ENCODE measurements at regions not wholly inside any gene's neighbourhood (a gene's known extent, or its start where the extent isn't known, plus 50 kb on each side); places are given as distances from the start of the nearest gene placed in this dataset.
A peak's percentile ranks its signal among the peaks of the same experiment; 100 is the strongest.

DNA sequence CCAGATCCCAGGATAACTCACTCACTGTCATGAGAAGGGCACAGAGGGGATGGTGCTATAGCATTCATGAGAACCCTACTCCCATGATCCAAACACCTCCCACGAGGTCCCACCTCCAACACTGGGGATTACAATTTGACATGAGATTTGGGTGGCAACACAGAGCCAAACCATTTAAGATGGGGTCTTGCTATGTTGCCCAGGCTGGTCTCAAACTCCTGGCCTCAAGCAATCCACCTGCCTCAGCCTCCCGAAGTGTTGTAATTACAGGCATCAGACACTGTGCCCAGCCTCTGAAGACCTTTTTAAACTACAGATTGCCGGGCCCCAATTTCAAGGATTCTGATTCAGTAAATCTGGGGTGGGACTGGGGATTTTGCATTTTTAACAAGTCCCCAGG is 98.5 kb downstream of the BAMBI start:
- peaks cover 0 to 16% of the 10 kb centered on the region in 2 experiments; a peak in 2 of 5 replicates for H3K4me1 ChIP-seq (replicated peaks in 1 of 2; ENCODE audit: control insufficient read depth in 2 of 2, insufficient read depth in 2 of 2, low read length in 2 of 2)
- H3K36me3 ChIP-seq (ENCODE audit: control insufficient read depth, insufficient read depth, low read length) = no peaks in the 10 kb centered on the region
- FAIRE-seq (no peak), DNase-seq (ENCODE audit: extremely low read depth in 1 of 4, low spot score in 3 of 4) (no peak), ATAC-seq (no peak)
- intact Hi-C loops (cut with micrococcal nuclease) (no loop called here), in situ Hi-C loops (cut with MboI) (no loop called here)
- POLR2A ChIA-PET = no interaction called here
- H3K27me3 ChIP-seq (ENCODE audit: control insufficient read depth in 2 of 2, insufficient read depth in 2 of 2, low read length in 2 of 2) = no peaks in the 10 kb centered on the region
- no peak overlapping the region for H3K9ac ChIP-seq (ENCODE audit: insufficient read depth in 1 of 2, low read depth in 2 of 2, low read length in 2 of 2)
- H3K4me3 ChIP-seq = no peak overlapping the region
- H3K9me3 ChIP-seq (replicated peaks; ENCODE audit: control insufficient read depth, insufficient read depth, low read depth, low read length) = no peaks in the 10 kb centered on the region; the same call in 1 of the 2 replicates
- H3K9me1 ChIP-seq (ENCODE audit: control insufficient read depth, insufficient read depth, low read length) = no peaks in the 10 kb centered on the region
- no peaks in the 10 kb centered on the region for H4K20me1 ChIP-seq (replicated peaks; ENCODE audit: control insufficient read depth, insufficient read depth, low read length)
- CTCF ChIA-PET (ENCODE audit: low intra/inter-chr PET ratio) = no interaction called here
- H3K79me2 ChIP-seq (ENCODE audit: control insufficient read depth, insufficient read depth, low read length) = no peaks in the 10 kb centered on the region
- H3K4me2 ChIP-seq (ENCODE audit: insufficient read depth, low read length) = no peak overlapping the region
- H3K27ac ChIP-seq (ENCODE audit: extremely low read depth, low read depth, low read length) = no peak overlapping the region
- WGBS (ENCODE audit: insufficient coverage, low coverage, missing lambda C conversion rate) = 56% methylated on average over 3 of the region's 3 CpGs
- no peak overlapping the region for H2AFZ ChIP-seq (ENCODE audit: low read depth, low read length)
- no TSS peak for BruUV-seq (replicated peaks)
- TF ChIP-seq STAG1 (CRISPR knock-in tag; IDR thresholded peaks at IDR 0.05; ENCODE audit: borderline replicate concordance) (no peak), RBM25 (IDR thresholded peaks at IDR 0.05; ENCODE audit: low read depth, low read length, severe bottlenecking) (peak; percentile 21), GTF2F1 (IDR thresholded peaks at IDR 0.05; ENCODE audit: low read depth, low read length) (no peak), POLR3G (IDR thresholded peaks at IDR 0.05; ENCODE audit: extremely low read depth, insufficient read length, insufficient replicate concordance) (no peak), NR2C2 (CRISPR knock-in tag; IDR thresholded peaks at IDR 0.05) (no peak), NR2C2 (tag; IDR thresholded peaks at IDR 0.05) (no peak), CAMTA2 (CRISPR knock-in tag; conservative IDR thresholded peaks at IDR 0.05) (no peak), ZNF121 (CRISPR knock-in tag; conservative IDR thresholded peaks at IDR 0.05) (peak; percentile 56; the same call in 1 of the 2 replicates), NR2C1 (IDR thresholded peaks at IDR 0.05) (no peak), NR2C1 (tag; IDR thresholded peaks at IDR 0.05) (no peak)
